Frontal cortex (tissue), 3 donors: ENCODE measurements at regions not wholly inside any gene's neighbourhood (a gene's known extent, or its start where the extent isn't known, plus 50 kb on each side); places are given as distances from the start of the nearest gene placed in this dataset.

Experiments
- DNase-seq, 2 donors: peaks; one replicate each; pipeline ENCODE4 v3.0.0; 2012; ENCODE audit warnings: low spot score in 2 of 2
- FAIRE-seq: peaks from 2 replicates; lab custom pipeline; 2012; peaks lifted over from hg19 to GRCh38; lab: Jason Lieb, UNC
- donor health status: control.
- donor health status: control.
- donor health status: control.

GRCh38 chr18:56199580-56200330, 438.6 kb downstream of the TXNL1 start:
- DNase-seq (no peak), FAIRE-seq (no peak)

GRCh38 chr18:56197241-56197859, 441.0 kb downstream of the TXNL1 start:
- DNase-seq (no peak), FAIRE-seq (no peak)

GRCh38 chr18:56196495-56197225, 441.7 kb downstream of the TXNL1 start:
- FAIRE-seq (no peak), DNase-seq (no peak)

- DNase-seq = no peak
- no peak for FAIRE-seq
These were observed 447.1 kb downstream of the TXNL1 start for GRCh38 chr18:56191334-56191733.

- DNase-seq (no peak), FAIRE-seq (no peak)
These were observed 448.8 kb downstream of the TXNL1 start for GRCh38 chr18:56189615-56190014.

GRCh38 chr18:56188529-56189275, 449.7 kb downstream of the TXNL1 start:
- FAIRE-seq (no peak), DNase-seq (no peak)

- no peak for DNase-seq
- FAIRE-seq = no peak
These were observed 452.1 kb downstream of the TXNL1 start for GRCh38 chr18:56186319-56186718.

- DNase-seq (no peak), FAIRE-seq (no peak)
These were observed 453.3 kb downstream of the TXNL1 start for GRCh38 chr18:56185126-56185525.

- DNase-seq = no peak
- no peak for FAIRE-seq
These were observed 461.6 kb downstream of the TXNL1 start for GRCh38 chr18:56176751-56177150.

GRCh38 chr18:56175330-56176001, 462.9 kb downstream of the TXNL1 start:
- no peak for DNase-seq
- FAIRE-seq = no peak

- no peak for FAIRE-seq
- DNase-seq = no peak
These were observed 464.7 kb downstream of the TXNL1 start for GRCh38 chr18:56173542-56174220.

GRCh38 chr18:56172527-56172926, 465.9 kb downstream of the TXNL1 start:
- peak; percentile 6 for FAIRE-seq
- no peak for DNase-seq

GRCh38 chr18:56171848-56172247, 466.5 kb downstream of the TXNL1 start:
- FAIRE-seq (no peak), DNase-seq (no peak)

- DNase-seq = peak in 1 of 2 donors; percentile 3
- FAIRE-seq = no peak
These were observed 470.2 kb downstream of the TXNL1 start for GRCh38 chr18:56168049-56168781.

- DNase-seq = no peak
- FAIRE-seq = no peak
These were observed 471.0 kb downstream of the TXNL1 start for GRCh38 chr18:56167366-56167765.

GRCh38 chr18:56166914-56167313, 471.5 kb downstream of the TXNL1 start:
- no peak for FAIRE-seq
- no peak for DNase-seq

- no peak for FAIRE-seq
- DNase-seq = no peak
These were observed 472.6 kb downstream of the TXNL1 start for GRCh38 chr18:56165601-56166355.
